ENCODE measurements at regions not wholly inside any gene's neighbourhood (a gene's known extent, or its start where the extent isn't known, plus 50 kb on each side); places are given as distances from the start of the nearest gene placed in this dataset.

- H3K27me3 ChIP-seq, result no peaks in the 10 kb centered on the region
- no peak overlapping the region for H3K27ac ChIP-seq (replicated peaks in 1 of 4)
- H3K4me3 ChIP-seq, result no peak overlapping the region
- TF ChIP-seq POLR2A (IDR thresholded peaks at IDR 0.05; ENCODE audit: low read depth) (no peak), POLR2AphosphoS5 (IDR thresholded peaks at IDR 0.05) (no peak), CTCF (IDR thresholded peaks at IDR 0.05) (no peak), EP300 (IDR thresholded peaks at IDR 0.05) (no peak)
- H3K4me1 ChIP-seq, result no peaks in the 10 kb centered on the region
- DNase-seq (ENCODE audit: extremely low spot score), result no peak
- 54% methylated on average over 3 of the region's 3 CpGs for WGBS
- intact Hi-C loops (cut with DNase I), result no loop called here
- no peaks in the 10 kb centered on the region for H3K9me3 ChIP-seq
- no peaks in the 10 kb centered on the region for H3K36me3 ChIP-seq
These were observed 57.2 kb upstream of the AFF2 start for GRCh38 chrX:148443216-148443615.

GRCh38 chrX:148448686-148449085 is 51.7 kb upstream of the AFF2 start:
- no peak for DNase-seq (ENCODE audit: extremely low spot score)
- 85% methylated on average over 4 of the region's 4 CpGs for WGBS

More at GRCh38 chrX:148448686-148449085, 51.7 kb upstream of the AFF2 start:
- Histone ChIP-seq H3K9me3 (no peaks in the 10 kb centered on the region), H3K27ac (replicated peaks in 1 of 4) (no peak overlapping the region), H3K4me1 (no peaks in the 10 kb centered on the region), H3K4me3 (no peak overlapping the region), H3K27me3 (no peaks in the 10 kb centered on the region), H3K36me3 (no peaks in the 10 kb centered on the region)
- TF ChIP-seq POLR2A (IDR thresholded peaks at IDR 0.05; ENCODE audit: low read depth) (no peak), CTCF (IDR thresholded peaks at IDR 0.05) (no peak), EP300 (IDR thresholded peaks at IDR 0.05) (no peak), POLR2AphosphoS5 (IDR thresholded peaks at IDR 0.05) (no peak)
- intact Hi-C loops (cut with DNase I), result no loop called here
